ENCODE measurements at regions not wholly inside any gene's neighbourhood (a gene's known extent, or its start where the extent isn't known, plus 50 kb on each side); places are given as distances from the start of the nearest gene placed in this dataset.

GRCh38 chr6:73984571-73985210, 288.7 kb downstream of the CD109 start (continued):
- TF ChIP-seq, protein P1, sequence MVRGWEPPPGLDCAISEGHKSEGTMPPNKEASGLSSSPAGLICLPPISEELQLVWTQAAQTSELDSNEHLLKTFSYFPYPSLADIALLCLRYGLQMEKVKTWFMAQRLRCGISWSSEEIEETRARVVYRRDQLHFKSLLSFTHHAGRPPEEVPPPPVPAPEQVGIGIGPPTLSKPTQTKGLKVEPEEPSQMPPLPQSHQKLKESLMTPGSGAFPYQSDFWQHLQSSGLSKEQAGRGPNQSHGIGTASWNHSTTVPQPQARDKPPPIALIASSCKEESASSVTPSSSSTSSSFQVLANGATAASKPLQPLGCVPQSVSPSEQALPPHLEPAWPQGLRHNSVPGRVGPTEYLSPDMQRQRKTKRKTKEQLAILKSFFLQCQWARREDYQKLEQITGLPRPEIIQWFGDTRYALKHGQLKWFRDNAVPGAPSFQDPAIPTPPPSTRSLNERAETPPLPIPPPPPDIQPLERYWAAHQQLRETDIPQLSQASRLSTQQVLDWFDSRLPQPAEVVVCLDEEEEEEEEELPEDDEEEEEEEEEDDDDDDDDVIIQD (CRISPR knock-in tag; IDR thresholded peaks at IDR 0.05): no peak
- no peak for TF ChIP-seq ELF2 (CRISPR knock-in tag; IDR thresholded peaks at IDR 0.05)
- no peak for TF ChIP-seq NR3C1 (CRISPR knock-in tag; IDR thresholded peaks at IDR 0.05)
- no peak for TF ChIP-seq NFYB (IDR thresholded peaks at IDR 0.05; ENCODE audit: extremely low read depth, insufficient read length)

DNA sequence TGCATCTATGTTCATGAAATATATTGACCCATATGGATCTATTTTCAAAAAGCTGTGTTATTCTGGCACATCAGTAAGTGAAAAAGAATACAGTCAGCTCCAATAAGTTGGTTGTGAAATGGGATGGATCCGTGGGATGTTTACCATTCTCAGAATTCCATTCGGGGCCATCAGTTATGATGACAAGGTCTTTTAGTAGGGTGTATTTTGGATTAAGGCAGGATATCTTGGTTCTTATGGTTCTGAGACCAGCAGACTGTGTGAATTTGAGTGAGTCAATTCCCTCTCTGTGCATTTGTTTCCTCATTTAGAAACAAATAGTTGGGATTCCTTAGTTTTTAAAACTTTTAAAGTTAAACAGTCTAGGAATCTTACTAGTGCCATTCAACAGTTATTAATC, 287.4 kb downstream of the CD109 start:
- Histone ChIP-seq H2AFZ (ENCODE audit: low read depth, low read length) (no peak overlapping the region), H3K27me3 (ENCODE audit: control insufficient read depth in 2 of 2, insufficient read depth in 2 of 2, low read length in 2 of 2) (no peaks in the 10 kb centered on the region), H3K9me3 (replicated peaks; ENCODE audit: control insufficient read depth, insufficient read depth, low read depth, low read length) (no peaks in the 10 kb centered on the region), H3K4me2 (ENCODE audit: insufficient read depth, low read length) (no peak overlapping the region), H3K27ac (ENCODE audit: extremely low read depth, low read depth, low read length) (no peak overlapping the region), H3K4me3 (no peak overlapping the region), H3K36me3 (ENCODE audit: control insufficient read depth, insufficient read depth, low read length) (no peaks in the 10 kb centered on the region), H3K9me1 (ENCODE audit: control insufficient read depth, insufficient read depth, low read length) (no peaks in the 10 kb centered on the region), H3K4me1 (replicated peaks in 1 of 2; ENCODE audit: control insufficient read depth in 2 of 2, insufficient read depth in 2 of 2, low read length in 2 of 2) (no peaks in the 10 kb centered on the region), H3K79me2 (ENCODE audit: control insufficient read depth, insufficient read depth, low read length) (no peaks in the 10 kb centered on the region), H4K20me1 (replicated peaks; ENCODE audit: control insufficient read depth, insufficient read depth, low read length) (no peaks in the 10 kb centered on the region), H3K9ac (ENCODE audit: insufficient read depth in 1 of 2, low read depth in 2 of 2, low read length in 2 of 2) (no peak overlapping the region)
- FAIRE-seq (no peak), DNase-seq (ENCODE audit: extremely low read depth in 1 of 4, low spot score in 3 of 4) (no peak), ATAC-seq (no peak)
- intact Hi-C loops (cut with micrococcal nuclease) (no loop called here), in situ Hi-C loops (cut with MboI) (no loop called here)
- POLR2A ChIA-PET: no interaction called here
- 0% methylated on average over 2 of the region's 2 CpGs for WGBS (ENCODE audit: insufficient coverage, low coverage, missing lambda C conversion rate)
- CTCF ChIA-PET (ENCODE audit: low intra/inter-chr PET ratio): no interaction called here
- BruUV-seq (replicated peaks): no TSS peak
- TF ChIP-seq MEIS2 (IDR thresholded peaks at IDR 0.05; ENCODE audit: partially characterized antibody) (no peak), STAT5B (CRISPR knock-in tag; IDR thresholded peaks at IDR 0.05) (no peak), ESRRA (IDR thresholded peaks at IDR 0.05; ENCODE audit: borderline replicate concordance, low read depth) (no peak), ZNF445 (CRISPR knock-in tag; IDR thresholded peaks at IDR 0.05; ENCODE audit: low read depth) (no peak), ZNF324 (CRISPR knock-in tag; IDR thresholded peaks at IDR 0.05) (no peak), ZNF695 (CRISPR knock-in tag; IDR thresholded peaks at IDR 0.05) (no peak), POLR2H (tag; IDR thresholded peaks at IDR 0.05; ENCODE audit: low read depth) (no peak), ZFP36 (IDR thresholded peaks at IDR 0.05; ENCODE audit: low read depth, low read length, partially characterized antibody) (no peak), TCFL5 (CRISPR knock-in tag; conservative IDR thresholded peaks at IDR 0.05) (no peak), TFAP4 (CRISPR knock-in tag; IDR thresholded peaks at IDR 0.05; ENCODE audit: borderline replicate concordance) (no peak), HINFP (tag; conservative IDR thresholded peaks at IDR 0.05; ENCODE audit: low read depth) (no peak)
- TF ChIP-seq, protein P2, sequence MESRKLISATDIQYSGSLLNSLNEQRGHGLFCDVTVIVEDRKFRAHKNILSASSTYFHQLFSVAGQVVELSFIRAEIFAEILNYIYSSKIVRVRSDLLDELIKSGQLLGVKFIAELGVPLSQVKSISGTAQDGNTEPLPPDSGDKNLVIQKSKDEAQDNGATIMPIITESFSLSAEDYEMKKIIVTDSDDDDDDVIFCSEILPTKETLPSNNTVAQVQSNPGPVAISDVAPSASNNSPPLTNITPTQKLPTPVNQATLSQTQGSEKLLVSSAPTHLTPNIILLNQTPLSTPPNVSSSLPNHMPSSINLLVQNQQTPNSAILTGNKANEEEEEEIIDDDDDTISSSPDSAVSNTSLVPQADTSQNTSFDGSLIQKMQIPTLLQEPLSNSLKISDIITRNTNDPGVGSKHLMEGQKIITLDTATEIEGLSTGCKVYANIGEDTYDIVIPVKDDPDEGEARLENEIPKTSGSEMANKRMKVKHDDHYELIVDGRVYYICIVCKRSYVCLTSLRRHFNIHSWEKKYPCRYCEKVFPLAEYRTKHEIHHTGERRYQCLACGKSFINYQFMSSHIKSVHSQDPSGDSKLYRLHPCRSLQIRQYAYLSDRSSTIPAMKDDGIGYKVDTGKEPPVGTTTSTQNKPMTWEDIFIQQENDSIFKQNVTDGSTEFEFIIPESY (CRISPR knock-in tag; IDR thresholded peaks at IDR 0.05): no peak

Measured in K562 (cell line).